ENCODE measurements at regions not wholly inside any gene's neighbourhood (a gene's known extent, or its start where the extent isn't known, plus 50 kb on each side); places are given as distances from the start of the nearest gene placed in this dataset.

DNA sequence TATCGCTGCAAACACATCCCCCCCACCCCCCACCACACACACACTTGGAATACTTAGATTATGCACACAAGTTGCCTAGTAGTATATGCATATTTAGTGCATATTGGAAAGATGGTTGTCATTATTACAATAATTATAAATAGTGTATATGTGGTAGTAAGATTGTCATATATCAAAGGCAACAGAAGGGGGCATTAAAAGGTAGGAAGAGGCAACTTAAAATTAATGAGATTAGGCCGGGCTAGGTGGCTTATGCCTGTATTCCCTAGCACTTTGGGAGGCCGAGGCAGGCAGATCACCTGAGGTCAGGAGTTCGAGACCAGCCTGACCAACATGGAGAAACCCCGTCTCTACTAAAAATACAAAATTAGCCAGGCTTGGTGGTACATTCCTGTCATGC lies 52.1 kb downstream of the GSC start:
- no peaks in the 10 kb centered on the region for H3K4me1 Mint-ChIP-seq
- no peaks in the 10 kb centered on the region for H3K36me3 Mint-ChIP-seq (ENCODE audit: low read depth)
- no peaks in the 10 kb centered on the region for H3K9me3 Mint-ChIP-seq
- TF ChIP-seq, protein P1, sequence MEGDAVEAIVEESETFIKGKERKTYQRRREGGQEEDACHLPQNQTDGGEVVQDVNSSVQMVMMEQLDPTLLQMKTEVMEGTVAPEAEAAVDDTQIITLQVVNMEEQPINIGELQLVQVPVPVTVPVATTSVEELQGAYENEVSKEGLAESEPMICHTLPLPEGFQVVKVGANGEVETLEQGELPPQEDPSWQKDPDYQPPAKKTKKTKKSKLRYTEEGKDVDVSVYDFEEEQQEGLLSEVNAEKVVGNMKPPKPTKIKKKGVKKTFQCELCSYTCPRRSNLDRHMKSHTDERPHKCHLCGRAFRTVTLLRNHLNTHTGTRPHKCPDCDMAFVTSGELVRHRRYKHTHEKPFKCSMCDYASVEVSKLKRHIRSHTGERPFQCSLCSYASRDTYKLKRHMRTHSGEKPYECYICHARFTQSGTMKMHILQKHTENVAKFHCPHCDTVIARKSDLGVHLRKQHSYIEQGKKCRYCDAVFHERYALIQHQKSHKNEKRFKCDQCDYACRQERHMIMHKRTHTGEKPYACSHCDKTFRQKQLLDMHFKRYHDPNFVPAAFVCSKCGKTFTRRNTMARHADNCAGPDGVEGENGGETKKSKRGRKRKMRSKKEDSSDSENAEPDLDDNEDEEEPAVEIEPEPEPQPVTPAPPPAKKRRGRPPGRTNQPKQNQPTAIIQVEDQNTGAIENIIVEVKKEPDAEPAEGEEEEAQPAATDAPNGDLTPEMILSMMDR (IDR thresholded peaks at IDR 0.05; ENCODE audit: unreplicated experiment in 3 of 3) = no peak
- no peak overlapping the region for H3K4me3 Mint-ChIP-seq
- peaks cover 6% of the 10 kb centered on the region for H3K27me3 Mint-ChIP-seq (ENCODE audit: low read depth)
- H3K27ac Mint-ChIP-seq = no peak overlapping the region

DNA sequence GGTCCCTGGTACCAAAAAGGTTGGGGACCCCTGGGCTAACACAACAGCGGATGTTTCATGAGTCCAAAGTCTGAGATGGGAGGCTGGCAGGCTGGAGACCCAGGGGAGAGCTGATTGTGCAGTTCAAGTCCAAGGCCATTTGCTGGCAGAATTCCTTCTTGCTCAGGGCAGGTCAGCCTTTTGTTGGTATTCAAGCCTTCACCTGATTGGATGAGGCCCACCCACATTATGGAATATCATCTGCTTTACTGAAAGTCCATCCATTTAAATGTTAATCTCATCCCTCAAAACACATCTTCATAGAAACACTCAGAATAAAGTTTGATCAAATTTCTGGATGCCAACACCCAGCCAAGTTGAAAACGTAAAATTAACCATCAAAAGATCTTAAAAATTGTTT lies 52.9 kb downstream of the GSC start:
- peaks cover 8% of the 10 kb centered on the region for H3K27me3 Mint-ChIP-seq (ENCODE audit: low read depth)
- H3K4me1 Mint-ChIP-seq = no peaks in the 10 kb centered on the region
- no peak overlapping the region for H3K4me3 Mint-ChIP-seq
- no peaks in the 10 kb centered on the region for H3K36me3 Mint-ChIP-seq (ENCODE audit: low read depth)
- H3K27ac Mint-ChIP-seq = no peak overlapping the region
- TF ChIP-seq, protein P1 (IDR thresholded peaks at IDR 0.05; ENCODE audit: unreplicated experiment in 3 of 3) = no peak
- H3K9me3 Mint-ChIP-seq = no peaks in the 10 kb centered on the region

DNA sequence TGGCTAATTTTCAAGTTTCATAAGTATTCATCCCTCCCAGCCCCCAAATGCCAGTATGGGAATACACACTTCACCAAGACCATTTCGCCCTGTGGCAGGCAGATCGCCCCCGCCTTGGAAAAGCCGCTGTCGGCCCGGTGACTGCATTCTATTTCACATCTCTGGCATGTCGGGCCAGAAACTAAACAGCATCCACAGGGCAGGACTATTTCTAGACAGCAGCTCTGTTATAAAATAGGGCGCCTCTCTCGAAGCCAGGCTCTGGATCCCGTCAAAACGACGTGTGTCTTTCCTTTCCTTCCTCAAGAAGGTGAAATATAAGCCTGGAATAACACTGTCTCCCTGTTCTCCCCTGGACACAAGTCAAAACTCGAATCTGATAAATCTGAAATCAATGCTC lies 56.8 kb downstream of the GSC start:
- no peaks in the 10 kb centered on the region for H3K9me3 Mint-ChIP-seq
- H3K27me3 Mint-ChIP-seq (ENCODE audit: low read depth) = peaks cover 23% of the 10 kb centered on the region
- no peaks in the 10 kb centered on the region for H3K36me3 Mint-ChIP-seq (ENCODE audit: low read depth)
- no peak overlapping the region for H3K4me3 Mint-ChIP-seq
- no peaks in the 10 kb centered on the region for H3K4me1 Mint-ChIP-seq
- H3K27ac Mint-ChIP-seq = no peak overlapping the region
- TF ChIP-seq, protein P1 (IDR thresholded peaks at IDR 0.05; ENCODE audit: unreplicated experiment in 3 of 3) = no peak

DNA sequence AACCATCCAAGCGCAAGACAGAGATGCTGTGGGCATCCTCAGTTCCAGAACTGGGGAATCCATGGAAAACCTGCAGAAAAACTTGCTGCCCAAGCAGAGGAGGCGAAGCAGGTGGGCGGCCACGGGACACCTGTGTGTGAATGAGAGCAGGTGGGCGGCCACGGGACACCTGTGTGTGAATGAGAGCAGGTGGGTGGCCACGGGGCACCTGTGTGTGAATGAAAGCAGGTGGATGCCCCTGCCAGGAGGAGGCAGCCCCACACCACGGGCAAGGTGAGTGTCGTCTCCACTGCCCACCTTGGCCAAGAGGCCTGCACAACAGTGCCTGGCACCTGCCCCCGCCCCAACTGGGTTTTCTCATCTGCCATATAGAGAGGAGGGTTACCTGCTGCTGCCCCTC lies 59.2 kb downstream of the GSC start:
- TF ChIP-seq, protein P1 (IDR thresholded peaks at IDR 0.05; ENCODE audit: unreplicated experiment in 3 of 3) = no peak
- H3K27me3 Mint-ChIP-seq (ENCODE audit: low read depth) = peaks cover 38% of the 10 kb centered on the region
- no peak overlapping the region for H3K27ac Mint-ChIP-seq
- H3K4me1 Mint-ChIP-seq = no peaks in the 10 kb centered on the region
- no peaks in the 10 kb centered on the region for H3K9me3 Mint-ChIP-seq
- no peaks in the 10 kb centered on the region for H3K36me3 Mint-ChIP-seq (ENCODE audit: low read depth)
- H3K4me3 Mint-ChIP-seq = no peak overlapping the region

DNA sequence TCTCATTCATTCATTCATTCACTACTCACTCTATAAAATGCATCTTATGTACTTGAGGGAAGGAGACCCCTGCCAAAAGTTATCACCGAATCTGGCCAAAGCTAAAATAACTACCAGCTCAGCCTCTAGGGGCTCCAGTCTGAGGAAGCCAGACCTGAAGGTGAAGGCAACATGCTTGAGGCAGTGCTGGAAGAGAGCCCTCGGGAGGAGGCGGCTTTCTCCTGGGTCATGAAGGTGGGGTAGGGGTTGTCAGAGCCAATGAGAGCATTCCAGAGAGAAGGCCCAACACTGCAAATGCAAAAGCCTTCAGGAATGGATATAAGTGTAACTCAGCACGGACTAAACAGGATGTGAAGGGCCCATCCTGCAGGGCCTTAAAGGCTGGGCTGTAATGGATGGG lies 62.4 kb downstream of the GSC start:
- no peaks in the 10 kb centered on the region for H3K9me3 Mint-ChIP-seq
- H3K27ac Mint-ChIP-seq = no peak overlapping the region
- H3K4me1 Mint-ChIP-seq = no peaks in the 10 kb centered on the region
- H3K27me3 Mint-ChIP-seq (ENCODE audit: low read depth) = peaks cover 44% of the 10 kb centered on the region
- no peaks in the 10 kb centered on the region for H3K36me3 Mint-ChIP-seq (ENCODE audit: low read depth)
- TF ChIP-seq, protein P1 (IDR thresholded peaks at IDR 0.05; ENCODE audit: unreplicated experiment in 3 of 3) = peak in 1 of 3 experiments; percentile 13
- H3K4me3 Mint-ChIP-seq = no peak overlapping the region

DNA sequence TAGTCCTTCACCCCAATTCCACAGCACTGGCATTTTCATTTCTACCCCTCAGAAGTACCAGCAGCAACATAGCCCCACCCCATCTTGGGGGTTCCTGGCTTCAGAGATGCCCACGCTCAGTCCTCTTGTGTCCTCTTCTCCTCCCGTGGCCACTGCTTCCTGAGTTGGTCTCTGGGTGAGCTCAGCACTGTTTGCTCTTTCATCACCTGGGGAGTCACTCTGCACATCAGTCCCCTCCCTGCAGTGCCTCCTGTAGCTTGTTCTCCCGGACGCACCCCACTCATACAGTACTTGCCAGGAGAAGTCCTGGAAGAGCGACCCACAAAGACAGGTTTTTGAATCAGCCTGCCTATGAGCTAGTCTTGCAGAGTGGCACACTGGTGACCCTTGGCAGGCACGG lies 63.8 kb downstream of the GSC start:
- H3K9me3 Mint-ChIP-seq = no peaks in the 10 kb centered on the region
- no peaks in the 10 kb centered on the region for H3K4me1 Mint-ChIP-seq
- no peak overlapping the region for H3K4me3 Mint-ChIP-seq
- no peak overlapping the region for H3K27ac Mint-ChIP-seq
- H3K36me3 Mint-ChIP-seq (ENCODE audit: low read depth) = no peaks in the 10 kb centered on the region
- peaks cover 40% of the 10 kb centered on the region for H3K27me3 Mint-ChIP-seq (ENCODE audit: low read depth)
- TF ChIP-seq, protein P1 (IDR thresholded peaks at IDR 0.05; ENCODE audit: unreplicated experiment in 3 of 3) = no peak
